Neural cell (in vitro differentiated cells): ENCODE measurements at regions not wholly inside any gene's neighbourhood (a gene's known extent, or its start where the extent isn't known, plus 50 kb on each side); places are given as distances from the start of the nearest gene placed in this dataset.

Experiments used
- H2AFZ ChIP-seq: fragments of 200-600, 300-800 bp; sonication (generic), shearing (Covaris generic); 2 replicates; pipeline ENCODE4 v1.6.0; 2014; ENCODE audit warnings: low read depth, mild to moderate bottlenecking, antibody characterized with exemption, low read length, moderate library complexity
- H3F3A ChIP-seq: fragments of 200-600 bp; shearing (Covaris generic); 2 replicates; pipeline ENCODE4 v1.6.1; 2016; ENCODE audit warnings: mild to moderate bottlenecking, moderate library complexity, mixed read lengths, antibody characterized with exemption, low read length; ENCODE audit not compliant: insufficient read depth, poor library complexity, severe bottlenecking
- H3K27ac ChIP-seq: fragments of 200-600, 300-800 bp; sonication (generic), shearing (Covaris generic); 2 replicates; pipeline ENCODE4 v1.5.1; 2014; ENCODE audit warnings: mild to moderate bottlenecking, low read length, moderate library complexity
- H3K27me3 ChIP-seq: fragments of 300-800, 200-600 bp; sonication (generic), shearing (Covaris generic); 2 replicates; pipeline ENCODE4 v1.6.0; 2014; ENCODE audit warnings: mild to moderate bottlenecking, low read depth, low read length, moderate library complexity; ENCODE audit not compliant: insufficient read depth
- H3K36me3 ChIP-seq: fragments of 300-800, 200-600 bp; sonication (generic), shearing (Covaris generic); 2 replicates; pipeline ENCODE4 v1.5.1; 2014; ENCODE audit warnings: mild to moderate bottlenecking, antibody characterized with exemption, low read length, moderate library complexity; ENCODE audit not compliant: insufficient read depth
- H3K4me2 ChIP-seq: fragments of 300-800, 200-600 bp; sonication (generic), shearing (Covaris generic); 2 replicates; pipeline ENCODE4 v1.6.0; 2014; ENCODE audit warnings: mild to moderate bottlenecking, low read length
- H3K4me3 ChIP-seq: fragments of 300-800, 200-600 bp; sonication (generic), shearing (Covaris generic); 2 replicates; pipeline ENCODE4 v1.5.1; 2014; ENCODE audit warnings: mild to moderate bottlenecking, low read length, moderate library complexity
- H3K79me2 ChIP-seq: fragments of 200-600 bp; shearing (Covaris generic); replicated peaks from 2 replicates; pipeline ENCODE4 v1.6.0; 2014; ENCODE audit warnings: mild to moderate bottlenecking, low read length, moderate library complexity; ENCODE audit not compliant: insufficient read depth
- H3K9ac ChIP-seq: fragments of 300-800, 200-600 bp; sonication (generic), shearing (Covaris generic); 2 replicates; pipeline ENCODE4 v1.6.1; 2016; ENCODE audit warnings: mild to moderate bottlenecking, low read length, mixed read lengths
- H3K9me2 ChIP-seq: fragments of 200-600 bp; shearing (Covaris generic); 2 replicates; pipeline ENCODE4 v1.6.1; 2016; ENCODE audit warnings: mild to moderate bottlenecking, low read length, mixed read lengths; ENCODE audit not compliant: insufficient read depth
- H3K9me3 ChIP-seq: fragments of 200-600, 300-800 bp; sonication (generic), shearing (Covaris generic); 2 replicates; pipeline ENCODE4 v1.6.1; 2016; ENCODE audit warnings: mild to moderate bottlenecking, mixed run types, low read length, moderate library complexity, mixed read lengths
- H4K20me1 ChIP-seq: fragments of 200-600 bp; shearing (Covaris generic); 2 replicates; pipeline ENCODE4 v1.6.1; 2016; ENCODE audit warnings: mild to moderate bottlenecking, mixed run types; ENCODE audit not compliant: insufficient read depth
- EP300 ChIP-seq: fragments of 450-650 bp; conservative IDR thresholded peaks from 2 replicates; pipeline ENCODE4 v1.6.1; 2014; ENCODE audit warnings: antibody characterized with exemption, mild to moderate bottlenecking, moderate library complexity; ENCODE audit not compliant: poor library complexity, severe bottlenecking
- EZH2 ChIP-seq: fragments of 200-600, 300-800 bp; shearing (Covaris generic), sonication (generic); IDR thresholded peaks from 2 replicates; pipeline ENCODE4 v1.6.1; 2014; ENCODE audit warnings: antibody characterized with exemption, low read length, borderline replicate concordance, mild to moderate bottlenecking; ENCODE audit not compliant: insufficient read depth, poor library complexity, severe bottlenecking
- MXI1 ChIP-seq: fragments of 450-650 bp; conservative IDR thresholded peaks from 2 replicates; pipeline ENCODE4 v1.6.1; 2014; ENCODE audit warnings: antibody characterized with exemption, mild to moderate bottlenecking; ENCODE audit not compliant: poor library complexity, severe bottlenecking
- POLR2AphosphoS5 ChIP-seq: IDR thresholded peaks from 2 replicates; pipeline ENCODE4 v1.6.1; 2012
- RAD21 ChIP-seq: fragments of 450-650 bp; conservative IDR thresholded peaks from 2 replicates; pipeline ENCODE4 v1.6.1; 2014; ENCODE audit warnings: antibody characterized with exemption, mild to moderate bottlenecking, moderate library complexity
- SMC3 ChIP-seq: fragments of 450-650 bp; conservative IDR thresholded peaks from 2 replicates; pipeline ENCODE4 v1.6.1; 2014; ENCODE audit warnings: antibody characterized with exemption, mild to moderate bottlenecking, moderate library complexity; ENCODE audit not compliant: poor library complexity
- TAF1 ChIP-seq: IDR thresholded peaks from 2 replicates; pipeline ENCODE4 v1.6.1; 2012; ENCODE audit warnings: low read depth
- TF ChIP-seq, protein P1 (sequence below): fragments of 450-650 bp; IDR thresholded peaks from 2 replicates; pipeline ENCODE4 v1.5.1; 2014; ENCODE audit warnings: antibody characterized with exemption, mild to moderate bottlenecking, moderate library complexity; ENCODE audit not compliant: poor library complexity, severe bottlenecking
- TF ChIP-seq, protein P2 (sequence below): IDR thresholded peaks from 2 replicates; pipeline ENCODE4 v1.6.1; 2012; ENCODE audit warnings: borderline replicate concordance

DNA sequence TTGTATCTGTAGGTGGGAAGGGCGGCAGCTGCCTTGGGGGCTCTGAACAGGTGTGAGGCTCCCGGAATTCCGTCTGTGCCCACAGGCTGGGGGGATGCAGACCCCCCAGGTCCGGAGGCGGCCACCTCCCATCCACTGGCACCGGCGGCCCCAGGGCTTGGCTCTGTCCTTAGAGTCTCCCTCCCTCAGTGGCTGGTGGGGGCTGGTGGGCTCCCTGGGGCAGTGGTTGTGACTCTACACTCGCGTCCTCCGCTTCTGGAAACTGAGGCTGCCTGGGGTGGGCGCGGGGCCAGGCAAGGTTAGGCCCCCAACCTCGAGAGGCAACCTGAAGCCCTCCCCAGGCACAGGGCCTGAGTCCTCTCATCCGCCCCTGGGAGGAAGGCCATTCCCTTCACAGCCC, 1305.4 kb downstream of the BRD1 start:
- no peak overlapping the region for H3K9ac ChIP-seq
- TF ChIP-seq RAD21: no peak
- no peak for TF ChIP-seq POLR2AphosphoS5
- TF ChIP-seq EP300: no peak
- TF ChIP-seq, protein P1, sequence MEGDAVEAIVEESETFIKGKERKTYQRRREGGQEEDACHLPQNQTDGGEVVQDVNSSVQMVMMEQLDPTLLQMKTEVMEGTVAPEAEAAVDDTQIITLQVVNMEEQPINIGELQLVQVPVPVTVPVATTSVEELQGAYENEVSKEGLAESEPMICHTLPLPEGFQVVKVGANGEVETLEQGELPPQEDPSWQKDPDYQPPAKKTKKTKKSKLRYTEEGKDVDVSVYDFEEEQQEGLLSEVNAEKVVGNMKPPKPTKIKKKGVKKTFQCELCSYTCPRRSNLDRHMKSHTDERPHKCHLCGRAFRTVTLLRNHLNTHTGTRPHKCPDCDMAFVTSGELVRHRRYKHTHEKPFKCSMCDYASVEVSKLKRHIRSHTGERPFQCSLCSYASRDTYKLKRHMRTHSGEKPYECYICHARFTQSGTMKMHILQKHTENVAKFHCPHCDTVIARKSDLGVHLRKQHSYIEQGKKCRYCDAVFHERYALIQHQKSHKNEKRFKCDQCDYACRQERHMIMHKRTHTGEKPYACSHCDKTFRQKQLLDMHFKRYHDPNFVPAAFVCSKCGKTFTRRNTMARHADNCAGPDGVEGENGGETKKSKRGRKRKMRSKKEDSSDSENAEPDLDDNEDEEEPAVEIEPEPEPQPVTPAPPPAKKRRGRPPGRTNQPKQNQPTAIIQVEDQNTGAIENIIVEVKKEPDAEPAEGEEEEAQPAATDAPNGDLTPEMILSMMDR: no peak
- no peak for TF ChIP-seq MXI1
- no peak for TF ChIP-seq TAF1
- TF ChIP-seq SMC3: no peak
- TF ChIP-seq, protein P2, sequence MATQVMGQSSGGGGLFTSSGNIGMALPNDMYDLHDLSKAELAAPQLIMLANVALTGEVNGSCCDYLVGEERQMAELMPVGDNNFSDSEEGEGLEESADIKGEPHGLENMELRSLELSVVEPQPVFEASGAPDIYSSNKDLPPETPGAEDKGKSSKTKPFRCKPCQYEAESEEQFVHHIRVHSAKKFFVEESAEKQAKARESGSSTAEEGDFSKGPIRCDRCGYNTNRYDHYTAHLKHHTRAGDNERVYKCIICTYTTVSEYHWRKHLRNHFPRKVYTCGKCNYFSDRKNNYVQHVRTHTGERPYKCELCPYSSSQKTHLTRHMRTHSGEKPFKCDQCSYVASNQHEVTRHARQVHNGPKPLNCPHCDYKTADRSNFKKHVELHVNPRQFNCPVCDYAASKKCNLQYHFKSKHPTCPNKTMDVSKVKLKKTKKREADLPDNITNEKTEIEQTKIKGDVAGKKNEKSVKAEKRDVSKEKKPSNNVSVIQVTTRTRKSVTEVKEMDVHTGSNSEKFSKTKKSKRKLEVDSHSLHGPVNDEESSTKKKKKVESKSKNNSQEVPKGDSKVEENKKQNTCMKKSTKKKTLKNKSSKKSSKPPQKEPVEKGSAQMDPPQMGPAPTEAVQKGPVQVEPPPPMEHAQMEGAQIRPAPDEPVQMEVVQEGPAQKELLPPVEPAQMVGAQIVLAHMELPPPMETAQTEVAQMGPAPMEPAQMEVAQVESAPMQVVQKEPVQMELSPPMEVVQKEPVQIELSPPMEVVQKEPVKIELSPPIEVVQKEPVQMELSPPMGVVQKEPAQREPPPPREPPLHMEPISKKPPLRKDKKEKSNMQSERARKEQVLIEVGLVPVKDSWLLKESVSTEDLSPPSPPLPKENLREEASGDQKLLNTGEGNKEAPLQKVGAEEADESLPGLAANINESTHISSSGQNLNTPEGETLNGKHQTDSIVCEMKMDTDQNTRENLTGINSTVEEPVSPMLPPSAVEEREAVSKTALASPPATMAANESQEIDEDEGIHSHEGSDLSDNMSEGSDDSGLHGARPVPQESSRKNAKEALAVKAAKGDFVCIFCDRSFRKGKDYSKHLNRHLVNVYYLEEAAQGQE: no peak
- TF ChIP-seq EZH2: no peak
- H3K9me2 ChIP-seq: no peaks in the 10 kb centered on the region

DNA sequence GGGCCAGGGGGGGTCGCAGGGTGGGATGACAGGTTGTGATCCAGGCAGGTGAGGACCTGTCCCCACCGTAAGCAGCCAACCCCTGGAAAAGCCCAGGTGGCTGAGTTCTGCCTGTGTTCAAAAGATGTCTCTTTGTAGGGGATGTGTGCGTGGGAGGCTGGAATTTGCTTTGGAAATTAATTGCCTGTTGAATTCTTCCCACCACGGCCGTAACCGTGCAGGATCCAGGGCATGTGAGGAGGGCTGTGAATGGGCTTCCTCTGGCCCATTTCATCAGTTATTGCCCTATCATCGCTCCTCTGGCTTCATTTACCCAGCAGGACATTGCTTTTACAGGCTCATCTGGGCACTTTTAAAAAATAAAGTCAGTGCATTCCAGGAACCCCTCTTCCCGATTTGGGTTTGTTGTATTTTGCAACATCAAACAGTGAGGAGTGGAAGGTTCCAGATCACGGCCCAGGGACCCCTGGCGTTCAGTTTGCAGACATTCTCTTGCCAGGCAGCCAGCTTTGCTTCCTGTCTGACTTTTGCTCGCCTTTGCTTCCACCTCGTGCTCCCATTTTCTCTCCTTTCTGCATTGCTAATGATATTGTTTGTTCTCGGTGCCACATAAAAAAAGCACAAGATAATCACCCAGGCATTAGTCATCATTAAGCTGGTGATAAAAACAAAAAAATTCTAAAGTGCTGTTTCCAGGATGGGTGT, 1306.6 kb downstream of the BRD1 start:
- no peak overlapping the region for H3K4me3 ChIP-seq
- no peaks in the 10 kb centered on the region for H3K9me3 ChIP-seq
- no peaks in the 10 kb centered on the region for H3K36me3 ChIP-seq
- H2AFZ ChIP-seq: no peak overlapping the region
- H3K9ac ChIP-seq: no peak overlapping the region
- H3K79me2 ChIP-seq: no peaks in the 10 kb centered on the region
- no peaks in the 10 kb centered on the region for H3F3A ChIP-seq
- H4K20me1 ChIP-seq: no peaks in the 10 kb centered on the region
- no peaks in the 10 kb centered on the region for H3K9me2 ChIP-seq
- TF ChIP-seq EZH2: no peak
- no peak for TF ChIP-seq RAD21
- H3K27me3 ChIP-seq: no peaks in the 10 kb centered on the region
- no peak overlapping the region for H3K4me2 ChIP-seq
- H3K27ac ChIP-seq: no peak overlapping the region

More for the DNA sequence above, 1305.4 kb downstream of the BRD1 start:
- no peaks in the 10 kb centered on the region for H3K27me3 ChIP-seq
- H3K4me3 ChIP-seq: no peak overlapping the region
- H3K36me3 ChIP-seq: no peaks in the 10 kb centered on the region
- no peaks in the 10 kb centered on the region for H4K20me1 ChIP-seq
- H3K4me2 ChIP-seq: no peak overlapping the region
- no peaks in the 10 kb centered on the region for H3K79me2 ChIP-seq
- no peaks in the 10 kb centered on the region for H3F3A ChIP-seq
- no peak overlapping the region for H2AFZ ChIP-seq
- no peak overlapping the region for H3K27ac ChIP-seq
- H3K9me3 ChIP-seq: no peaks in the 10 kb centered on the region
